GM19455 (cell line): ENCODE measurements at regions not wholly inside any gene's neighbourhood (a gene's known extent, or its start where the extent isn't known, plus 50 kb on each side); places are given as distances from the start of the nearest gene placed in this dataset.

Experiments
- ATAC-seq: cut with Tn5 transposase; IDR thresholded peaks from one replicate; pipeline ENCODE4 v1.9.1; 2021; ENCODE audit not compliant: unreplicated experiment

DNA sequence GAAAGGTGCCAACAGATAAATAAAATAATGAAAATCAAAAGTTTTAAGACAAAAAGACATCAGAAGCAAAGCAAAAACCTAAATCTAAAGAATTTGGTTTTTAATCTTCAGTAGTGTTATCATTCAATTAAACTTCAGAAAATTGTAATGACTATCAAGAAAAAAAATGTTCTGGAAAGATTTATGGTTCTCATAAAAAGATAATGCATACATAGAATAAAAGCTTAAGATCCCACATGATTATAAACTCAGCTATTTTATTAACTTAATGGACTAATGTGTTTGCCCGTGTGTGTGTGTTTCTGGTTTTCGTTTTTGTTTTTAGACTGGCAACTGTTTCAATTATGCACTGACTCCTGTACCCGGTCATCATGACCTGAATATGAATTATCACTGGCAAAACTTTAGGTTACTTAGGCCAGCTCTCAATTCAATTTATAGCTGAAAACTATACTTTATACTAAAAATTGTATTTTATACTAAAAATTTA lies 217.5 kb upstream of the DKK2 start:
- no peak for ATAC-seq

DNA sequence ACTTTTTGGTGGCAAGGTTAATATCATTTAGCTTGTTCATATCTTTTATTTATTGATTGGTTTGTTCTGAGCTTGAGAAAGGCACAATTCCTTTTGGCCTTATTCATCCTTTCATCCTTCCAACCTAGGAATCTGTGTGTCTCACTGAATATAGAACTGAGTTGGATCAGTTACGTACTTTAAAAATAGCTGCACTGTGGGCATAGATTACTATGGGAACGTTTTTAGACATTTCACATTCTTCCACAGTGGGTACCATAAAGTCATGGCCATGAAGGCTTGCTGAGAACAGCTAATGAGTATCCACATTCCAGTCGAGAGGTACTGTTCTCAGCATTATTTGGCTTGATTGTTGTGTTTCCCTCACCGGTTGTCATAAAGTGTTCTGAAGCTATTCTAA lies 217.0 kb upstream of the DKK2 start:
- ATAC-seq = no peak

DNA sequence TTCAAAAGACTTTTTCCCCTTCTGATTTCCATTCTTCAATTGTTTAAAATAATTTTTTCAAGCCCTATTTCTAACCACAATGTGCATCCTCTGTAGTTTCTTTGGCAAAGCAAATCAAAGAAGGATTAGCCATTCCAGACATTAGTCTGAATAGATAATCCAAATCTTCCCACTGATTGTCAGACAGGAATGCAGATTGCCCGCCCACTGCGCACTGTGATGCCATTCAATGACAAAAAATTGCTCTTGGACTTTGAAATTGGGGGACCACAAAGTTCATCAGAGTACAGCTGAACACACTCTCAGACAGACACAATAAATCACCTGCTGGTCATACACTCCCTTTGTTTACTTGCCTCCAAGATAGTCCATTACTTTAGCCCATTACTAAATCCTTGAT lies 216.5 kb upstream of the DKK2 start:
- no peak for ATAC-seq

DNA sequence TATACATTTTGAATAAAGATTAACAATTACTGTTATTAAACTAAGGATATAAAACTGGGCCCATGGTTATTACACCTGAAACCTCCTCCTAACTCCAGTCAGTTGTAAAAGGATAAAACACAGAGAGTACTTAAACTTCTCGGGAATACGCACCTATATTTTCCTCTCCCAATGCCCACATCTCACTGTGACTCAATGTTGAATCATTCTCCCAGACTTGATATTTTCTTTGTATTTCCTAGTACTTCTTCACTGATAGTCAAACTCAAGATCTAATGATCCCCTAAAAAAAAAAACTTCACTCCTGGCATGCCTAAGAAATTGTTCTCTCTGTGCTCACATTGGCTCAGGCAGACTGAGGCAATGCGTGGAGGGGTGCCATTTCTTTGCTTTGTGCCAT lies 212.5 kb upstream of the DKK2 start:
- no peak for ATAC-seq

DNA sequence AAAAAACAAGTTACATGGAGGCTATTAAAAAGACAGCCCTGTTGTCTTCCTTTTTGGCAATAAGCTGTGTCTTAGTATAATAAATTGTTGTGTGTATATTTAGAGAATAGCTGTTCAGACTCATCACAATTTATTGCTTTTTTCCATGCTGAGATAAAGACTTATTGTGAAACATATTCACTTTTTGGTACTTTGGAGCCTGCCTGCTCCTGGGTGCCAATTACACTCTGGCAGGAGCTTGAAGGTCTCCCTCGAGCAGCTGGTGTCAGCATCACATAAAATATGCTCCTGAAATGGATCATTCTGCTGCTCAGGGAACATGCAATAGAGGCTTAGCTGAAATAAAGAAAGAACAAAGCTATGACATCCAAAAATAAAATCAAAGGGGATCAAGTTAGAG lies 211.6 kb upstream of the DKK2 start:
- no peak for ATAC-seq

DNA sequence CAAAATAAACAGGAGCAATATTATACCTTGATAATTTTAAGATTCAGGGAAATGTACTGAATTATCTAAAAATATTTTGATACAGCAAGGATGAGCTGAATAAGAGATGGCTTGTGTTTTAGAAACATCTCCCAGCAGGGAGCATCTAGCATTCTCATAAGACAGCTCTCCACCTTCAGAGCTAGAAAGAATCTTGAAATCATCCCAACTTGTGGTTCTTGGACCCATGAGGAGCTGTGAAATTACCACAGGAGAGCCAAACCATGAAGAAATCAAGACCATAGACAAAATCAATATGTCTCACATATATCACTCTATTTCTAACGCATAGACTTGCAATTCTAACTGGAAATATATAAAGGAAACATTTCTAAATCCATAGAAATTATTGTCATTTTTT lies 210.6 kb upstream of the DKK2 start:
- no peak for ATAC-seq

DNA sequence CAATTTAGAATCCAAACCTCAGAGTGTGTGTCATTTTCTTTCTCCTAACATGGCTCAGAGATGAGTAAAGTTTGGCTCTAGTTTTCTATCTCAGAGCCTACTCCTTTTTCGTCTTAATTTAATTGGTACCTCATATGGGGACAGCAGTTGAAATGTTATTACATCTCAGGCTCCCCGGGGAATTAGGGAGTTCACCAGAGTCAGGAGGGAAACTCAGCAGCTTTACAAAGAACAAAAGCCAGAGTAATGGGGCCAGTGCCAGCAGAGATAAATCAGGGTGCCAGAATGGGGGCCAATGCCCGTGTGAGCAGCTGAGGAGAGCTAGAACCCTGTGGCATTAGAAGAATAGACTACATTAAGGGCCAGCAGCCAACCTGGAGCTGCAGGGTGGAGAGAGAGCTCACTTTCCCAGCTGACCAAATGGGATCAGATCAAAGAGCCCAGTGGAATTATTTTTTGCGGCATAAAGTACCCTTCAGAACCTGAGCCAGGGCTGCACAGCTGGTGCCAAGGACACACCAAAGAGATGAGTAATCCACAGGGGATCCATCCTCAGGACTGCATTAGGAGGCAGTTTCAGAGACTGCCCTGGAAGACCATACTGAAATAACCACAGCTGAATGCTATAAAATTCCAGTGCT lies 207.1 kb upstream of the DKK2 start:
- no peak for ATAC-seq

DNA sequence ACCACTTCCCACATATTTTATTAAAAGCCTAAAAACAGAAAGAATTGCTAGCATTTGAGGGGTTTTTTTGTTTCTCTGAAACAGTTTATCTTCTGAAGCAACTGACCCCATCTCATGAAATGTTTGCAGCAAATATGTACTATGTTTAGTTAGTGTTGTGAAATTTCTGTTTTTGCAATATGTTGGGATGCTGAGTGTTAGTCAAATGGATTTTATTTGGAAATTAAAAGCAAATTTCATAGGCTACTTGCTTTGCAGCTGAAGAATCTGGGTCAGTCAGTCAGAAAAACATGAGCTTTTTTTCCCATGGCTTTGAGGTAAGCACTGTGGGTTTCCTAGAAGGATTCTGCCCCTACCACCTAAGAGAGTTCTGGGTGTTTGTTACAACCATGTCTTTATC lies 184.9 kb upstream of the DKK2 start:
- no peak for ATAC-seq

DNA sequence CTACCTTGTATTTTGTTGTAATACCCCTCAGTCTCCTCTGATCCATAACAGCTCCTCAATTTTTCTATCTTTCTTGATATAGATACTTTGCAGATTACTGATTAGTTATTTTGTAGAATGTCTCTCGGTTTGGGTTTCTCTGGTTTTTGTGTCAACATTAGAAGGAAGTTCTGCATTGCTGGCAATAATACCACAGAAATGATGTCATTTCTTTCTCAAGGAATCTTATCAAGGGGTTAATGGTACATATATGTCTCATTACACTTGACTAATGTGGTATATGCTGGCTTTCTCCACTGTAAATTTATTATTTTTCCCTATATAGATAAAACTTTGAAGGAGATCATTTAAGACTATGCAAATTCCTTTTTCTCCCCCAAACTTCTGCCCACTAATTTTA lies 183.6 kb upstream of the DKK2 start:
- no peak for ATAC-seq

DNA sequence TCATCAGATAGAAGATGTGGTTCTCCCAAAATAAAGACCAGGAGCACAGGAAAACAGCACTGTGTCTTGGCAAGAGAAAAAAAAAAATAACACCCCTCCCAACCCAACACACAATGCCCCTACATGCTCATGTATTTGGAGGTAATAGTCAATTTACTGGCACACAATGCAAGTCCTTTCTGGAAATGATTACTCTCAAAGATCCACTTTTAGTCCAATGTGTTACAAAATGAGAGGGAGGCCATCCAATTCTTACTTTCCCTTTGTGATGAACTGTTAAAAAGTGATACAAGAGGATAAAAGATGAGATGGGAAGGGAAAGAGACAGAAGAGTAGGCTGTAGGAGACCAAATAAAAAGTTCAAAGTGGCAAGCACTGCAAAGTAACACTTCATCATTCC lies 180.3 kb upstream of the DKK2 start:
- no peak for ATAC-seq

DNA sequence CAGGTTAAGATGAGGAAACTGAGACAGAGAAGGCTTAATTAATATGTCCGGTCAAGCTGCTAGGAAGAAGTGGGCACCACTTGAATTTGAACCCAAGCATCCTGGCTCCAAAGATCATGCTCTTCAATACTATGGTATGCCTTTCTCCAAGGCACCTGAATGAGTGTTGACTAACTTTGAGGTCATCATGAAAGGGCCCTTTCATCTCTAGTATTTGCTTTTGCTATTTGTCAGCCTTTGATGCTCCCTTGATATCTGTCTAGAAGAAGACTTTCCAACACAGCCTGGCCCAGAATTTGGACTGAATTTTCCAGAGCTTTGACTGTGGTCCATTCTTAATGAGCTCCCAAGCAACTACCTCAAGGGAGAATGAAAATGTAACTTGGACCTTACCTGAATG lies 179.1 kb upstream of the DKK2 start:
- ATAC-seq = no peak

DNA sequence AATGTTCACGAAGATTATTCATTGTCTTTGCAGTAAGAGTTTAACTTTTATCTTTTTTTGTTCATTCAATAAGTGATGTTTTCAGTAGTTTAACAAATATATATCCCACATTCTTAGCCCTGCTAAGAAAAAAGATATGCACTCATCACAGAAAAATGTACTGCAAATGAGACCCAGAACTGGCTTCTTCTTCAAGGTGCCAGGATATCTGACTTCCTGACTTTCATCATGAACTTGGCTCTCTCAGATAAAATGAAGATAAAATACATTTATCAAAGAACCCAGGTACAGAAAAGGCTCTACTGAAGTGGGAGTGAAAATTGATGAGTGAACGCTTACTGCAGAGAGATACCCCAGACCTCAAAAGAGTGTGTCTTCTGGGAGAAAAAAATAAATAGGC lies 177.8 kb upstream of the DKK2 start:
- ATAC-seq = no peak

DNA sequence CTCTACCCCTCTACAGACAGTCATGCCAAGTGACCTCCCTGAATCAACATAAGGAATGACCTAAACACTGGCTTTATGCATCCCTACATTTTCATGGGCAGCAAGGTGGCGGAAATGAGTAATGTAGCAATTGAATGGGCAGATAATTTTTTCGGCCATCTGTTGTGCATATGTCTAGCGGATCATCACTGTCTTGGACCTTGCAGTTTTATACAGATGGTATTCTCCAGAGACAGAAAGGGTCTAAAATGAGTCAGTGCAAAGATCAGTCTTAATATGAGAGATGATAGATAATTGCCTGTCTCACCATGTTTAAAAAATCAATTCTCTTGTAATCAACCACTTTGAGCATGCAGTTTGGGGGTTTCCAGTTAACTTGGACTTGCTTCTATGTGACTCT lies 177.3 kb upstream of the DKK2 start:
- no peak for ATAC-seq

DNA sequence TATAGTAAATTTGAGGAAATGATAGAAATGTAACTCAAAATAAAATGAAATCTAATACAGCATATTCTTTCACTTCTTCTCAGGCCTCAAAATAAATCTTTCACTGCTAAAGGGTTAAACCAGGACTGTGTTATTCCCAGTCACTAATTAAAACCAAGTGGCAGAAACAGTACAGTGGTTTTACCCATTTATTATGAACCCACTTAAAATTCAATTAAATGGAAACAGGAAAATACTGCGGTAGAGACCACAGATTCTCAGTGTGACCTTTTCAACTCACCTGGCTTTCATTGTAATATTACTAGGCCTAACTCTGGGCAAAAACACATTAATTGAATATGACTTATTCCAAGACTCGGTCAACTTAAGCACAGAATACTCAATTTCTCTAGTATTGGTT lies 176.5 kb upstream of the DKK2 start:
- no peak for ATAC-seq

DNA sequence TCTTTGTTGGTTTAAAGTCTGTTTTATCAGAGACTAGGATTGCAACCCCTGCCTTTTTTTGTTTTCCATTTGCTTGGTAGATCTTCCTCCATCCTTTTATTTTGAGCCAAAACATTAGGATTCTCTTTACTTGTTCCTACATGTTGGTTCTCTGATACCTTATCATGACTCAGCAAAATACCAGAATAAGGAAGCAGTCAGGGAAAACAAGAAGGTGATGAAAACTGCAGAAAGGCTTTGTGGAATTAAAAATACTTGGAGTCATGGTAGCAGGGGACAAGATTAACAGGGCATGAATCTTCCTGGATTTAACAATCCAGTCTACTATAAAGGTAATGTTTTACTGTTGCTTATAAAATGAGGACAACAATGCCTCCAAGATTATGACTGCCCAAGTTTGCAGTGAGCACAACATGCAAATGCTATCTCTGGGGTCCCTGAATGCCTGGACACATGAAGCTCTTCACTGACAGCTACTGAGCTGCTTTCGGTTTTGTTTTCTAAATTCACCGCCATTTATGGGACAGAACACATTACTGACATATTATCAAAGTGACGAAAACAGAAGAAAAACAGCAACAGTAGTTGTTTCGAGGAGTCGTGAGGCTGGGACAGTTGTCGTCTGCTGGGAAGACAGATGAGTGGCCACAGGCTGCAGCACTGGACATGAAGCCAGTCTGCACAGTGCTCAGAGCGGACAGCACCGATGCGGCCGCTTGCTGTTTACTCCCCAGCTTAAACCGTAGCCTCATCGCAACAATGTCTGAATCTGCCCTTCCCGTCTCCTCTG lies 174.5 kb upstream of the DKK2 start:
- no peak for ATAC-seq

DNA sequence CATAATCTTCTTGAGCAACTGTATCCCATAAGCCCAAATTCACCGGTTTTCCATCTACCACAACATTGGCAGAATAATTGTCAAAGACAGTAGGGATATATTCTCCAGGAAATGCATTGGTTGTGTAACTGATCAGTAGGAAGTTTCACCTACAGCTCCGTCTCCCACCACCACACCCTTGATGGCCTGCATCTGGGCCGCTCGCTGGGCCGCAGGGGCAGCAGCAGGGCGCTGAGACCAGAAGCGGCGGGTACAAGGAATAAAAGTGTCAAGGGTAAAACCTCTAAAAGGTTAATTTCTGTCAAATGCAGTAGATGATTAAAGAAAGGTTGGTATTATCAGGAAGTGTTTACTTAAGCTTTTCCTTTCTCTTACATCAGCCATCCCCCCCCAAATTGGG lies 167.6 kb upstream of the DKK2 start:
- no peak for ATAC-seq

DNA sequence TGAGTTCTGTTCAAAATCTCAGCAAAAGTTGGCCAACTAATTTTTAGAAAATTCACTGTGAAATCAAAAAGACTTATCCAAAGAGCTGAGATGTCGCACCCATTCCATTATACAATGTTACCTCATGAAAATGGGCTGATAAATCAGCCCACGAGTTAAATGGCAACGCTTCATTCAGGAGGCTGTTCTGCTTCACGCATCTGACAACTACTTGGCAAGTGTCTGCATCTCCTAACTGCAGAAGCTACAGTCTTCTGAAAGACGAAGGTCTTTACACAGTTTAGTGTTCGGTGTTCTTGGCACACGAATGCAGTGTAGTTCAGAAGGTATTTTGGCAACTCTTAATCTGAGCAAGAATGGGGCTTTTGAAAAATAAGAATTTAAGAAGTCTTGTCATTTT lies 166.6 kb upstream of the DKK2 start:
- ATAC-seq = no peak

DNA sequence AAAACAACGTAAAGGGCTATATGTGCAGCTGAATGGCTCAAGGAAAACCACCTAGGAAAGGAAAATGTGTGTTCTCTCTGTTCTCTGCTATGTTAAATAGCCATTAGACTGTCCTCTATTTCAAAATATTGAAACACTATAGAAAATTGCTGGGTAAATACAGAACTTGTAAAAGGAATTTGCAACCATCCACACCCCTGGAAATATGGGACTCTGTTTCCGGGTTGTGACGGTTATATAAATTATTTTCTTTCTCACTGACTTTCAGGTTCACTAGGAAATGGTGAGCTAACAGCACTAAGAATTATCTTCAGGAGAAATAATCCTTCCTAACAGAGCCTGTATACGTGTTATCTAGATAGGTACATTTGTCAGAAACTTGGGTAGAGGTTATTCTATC lies 161.0 kb upstream of the DKK2 start:
- no peak for ATAC-seq

DNA sequence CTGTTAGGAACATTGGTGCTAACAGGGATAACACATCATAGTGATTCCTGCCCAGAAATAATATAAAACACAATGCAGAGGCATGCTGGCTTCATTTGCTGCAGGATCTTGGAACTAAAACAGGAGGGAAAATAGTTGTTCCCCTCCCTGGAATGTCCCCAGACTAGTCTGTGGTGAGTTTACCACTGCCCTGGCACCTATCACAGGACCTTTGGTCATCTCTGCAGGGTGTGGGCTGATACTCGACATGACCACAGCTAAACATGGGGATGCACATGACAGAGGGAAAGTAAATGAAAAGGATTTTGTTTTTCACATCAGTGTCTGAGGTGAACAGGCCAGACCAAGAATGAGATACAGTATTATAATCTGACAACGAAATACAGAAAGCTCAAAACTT lies 160.2 kb upstream of the DKK2 start:
- ATAC-seq = no peak

DNA sequence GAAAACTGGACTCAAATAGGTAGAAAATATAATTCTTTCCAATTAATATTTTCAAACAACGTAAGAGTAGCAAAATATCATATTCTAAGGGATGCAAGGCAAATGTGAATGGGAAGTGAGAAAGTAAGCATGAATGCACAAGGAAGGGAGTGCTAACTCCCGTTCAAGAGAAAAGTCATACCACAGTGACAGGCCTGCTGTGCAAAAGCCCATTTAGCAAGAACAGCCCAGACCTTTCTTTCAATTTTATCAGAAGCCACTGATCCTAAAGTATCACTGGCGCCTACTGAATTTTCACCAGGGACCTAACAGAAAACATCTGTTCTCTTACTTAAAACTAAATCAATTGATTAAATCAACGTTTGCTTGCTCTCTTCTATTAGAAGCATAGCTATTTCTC lies 157.9 kb upstream of the DKK2 start:
- ATAC-seq = no peak

DNA sequence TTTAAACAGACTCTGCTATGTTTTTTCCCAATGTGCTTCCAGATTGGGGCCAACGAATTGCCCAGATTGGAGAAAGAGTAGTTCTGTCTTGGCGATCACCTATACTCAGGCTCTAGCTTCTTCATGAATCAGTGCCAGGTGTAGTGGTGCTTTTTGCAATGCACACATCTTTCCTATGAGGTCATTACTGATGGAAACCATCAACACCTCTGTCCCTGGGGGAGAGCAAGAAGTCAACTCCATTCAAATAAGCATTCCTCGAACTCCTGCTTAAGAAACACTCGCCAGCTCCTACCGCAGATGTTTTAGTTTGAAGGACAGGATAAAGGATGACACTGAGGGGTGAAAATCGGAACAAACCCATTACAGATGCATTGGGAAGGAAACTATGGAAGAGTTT lies 156.5 kb upstream of the DKK2 start:
- no peak for ATAC-seq

DNA sequence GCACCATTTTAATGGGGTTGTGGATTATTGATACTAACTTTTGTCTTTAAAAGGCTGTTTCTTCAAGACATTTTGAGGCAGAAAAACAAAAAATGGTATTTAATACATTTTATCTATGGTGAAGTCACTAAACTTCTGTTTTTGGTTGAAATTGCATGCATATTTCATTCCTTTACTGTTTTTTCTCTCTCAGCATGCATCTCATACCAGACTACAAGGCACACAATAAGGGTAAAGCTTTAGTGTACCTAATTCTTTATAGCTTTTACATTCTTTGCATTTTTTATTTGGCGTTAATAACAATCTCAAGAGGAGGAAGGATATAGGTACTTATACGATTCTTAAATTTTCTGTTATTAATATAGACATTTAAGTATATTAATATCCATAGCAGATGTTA lies 151.0 kb upstream of the DKK2 start:
- ATAC-seq = no peak
